Activated CD4-positive, alpha-beta T cell treated with anti-CD3 and anti-CD28 coated beads, Interleukin-10, Interleukin-2, amounts not matched to agents 100 ng/mL and 50 ng/mL, durations not matched to agents 16 hours and 8 hours (primary cell): ENCODE measurements at regions not wholly inside any gene's neighbourhood (a gene's known extent, or its start where the extent isn't known, plus 50 kb on each side); places are given as distances from the start of the nearest gene placed in this dataset.
"Not testable (repeated sequence)": the region's sequence is repeated elsewhere in the genome, so short reads cannot be mapped to it uniquely, and the experiment has no call there.

ENCODE experiments used
- DNase-seq: peaks from one replicate; pipeline ENCODE4 v3.0.0-alpha.2; 2020

- no peak for DNase-seq
Measured at GRCh38 chr2:215861607-215862350, 151.6 kb downstream of the MREG start.

GRCh38 chr2:215856080-215856479, 157.3 kb downstream of the MREG start:
- no peak for DNase-seq

DNA sequence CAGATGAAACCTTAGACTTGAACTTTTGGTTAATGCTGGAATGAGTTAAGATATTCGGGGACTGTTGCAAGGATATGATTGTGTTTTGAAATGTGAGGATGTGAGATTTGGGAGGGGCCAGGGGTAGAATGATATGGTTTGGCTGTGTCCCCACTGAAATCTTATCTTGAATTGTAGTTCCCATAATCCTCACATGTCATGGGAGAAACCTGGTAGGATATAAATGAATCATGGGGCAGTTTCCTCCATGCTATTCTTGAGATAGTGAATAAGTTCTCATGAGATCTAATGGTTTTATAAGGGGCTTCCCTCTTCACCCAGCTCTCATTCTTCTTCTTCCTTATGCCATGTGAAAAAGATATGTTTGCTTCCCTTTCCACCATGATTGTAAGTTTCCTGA, 158.0 kb downstream of the MREG start:
- DNase-seq: not testable (repeated sequence)

- no peak for DNase-seq
Measured at GRCh38 chr2:215854008-215854407, 159.3 kb downstream of the MREG start.

- no peak for DNase-seq
Measured at GRCh38 chr2:215851696-215852095, 161.7 kb downstream of the MREG start.

- no peak for DNase-seq
Measured at GRCh38 chr2:215851082-215851481, 162.3 kb downstream of the MREG start.

DNA sequence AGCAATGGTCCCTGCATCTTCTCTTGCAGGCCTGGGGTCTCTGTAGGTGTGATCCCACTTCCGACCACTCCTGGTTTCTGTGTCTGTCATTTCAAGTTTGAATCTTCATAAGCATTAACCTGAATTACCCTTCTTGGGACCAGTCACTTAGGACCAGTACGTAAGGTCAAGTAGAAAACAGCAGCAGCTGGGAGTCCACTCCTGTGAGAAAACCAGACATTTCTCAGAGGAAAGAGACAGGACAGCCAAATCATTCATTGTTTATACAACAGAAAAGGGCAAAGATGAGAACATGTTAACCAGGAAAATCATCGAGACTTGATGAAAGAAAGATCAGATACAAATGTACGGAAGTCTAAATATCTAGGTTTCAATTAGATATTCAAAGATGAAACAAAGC, 163.0 kb downstream of the MREG start:
- no peak for DNase-seq

- DNase-seq: no peak
Measured at GRCh38 chr2:215849771-215850170, 163.6 kb downstream of the MREG start.

DNA sequence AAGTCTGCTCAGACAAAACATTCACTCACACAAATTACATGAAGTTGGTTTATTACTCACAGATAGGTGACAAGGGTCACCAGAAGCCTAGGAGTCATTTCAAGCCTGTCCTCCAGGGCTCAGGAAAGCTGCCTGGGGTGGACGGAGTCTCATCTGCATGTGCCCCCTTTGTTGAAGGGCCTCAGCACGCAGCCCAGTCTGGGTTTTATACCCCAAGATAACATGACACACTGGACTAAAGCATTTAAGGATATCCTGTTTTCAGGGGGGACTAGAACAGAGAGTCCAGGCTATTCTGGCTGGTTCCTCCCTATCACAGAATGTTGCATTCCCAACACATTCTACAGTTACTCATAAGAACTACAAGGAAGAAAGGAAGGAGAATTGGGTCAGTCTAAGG, 164.7 kb downstream of the MREG start:
- no peak for DNase-seq

DNA sequence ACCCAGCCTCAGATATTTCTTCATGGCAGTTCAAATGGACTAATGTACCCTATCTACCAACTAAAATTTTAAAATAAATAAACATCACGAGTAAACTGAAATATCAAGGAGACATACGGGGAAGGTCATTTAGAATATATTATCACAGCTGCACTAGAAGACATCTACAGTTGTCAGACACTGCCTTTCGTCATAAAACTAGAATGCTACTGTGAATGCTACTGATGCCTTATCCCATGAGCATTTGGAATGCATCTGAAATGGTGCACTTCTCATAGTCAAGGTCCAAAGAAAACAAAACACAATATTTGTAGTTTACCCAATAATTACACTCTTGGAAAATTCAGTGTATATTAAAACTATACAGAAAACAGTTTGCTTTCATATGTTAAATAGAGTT, 165.2 kb downstream of the MREG start:
- no peak for DNase-seq

GRCh38 chr2:215847718-215848117, 165.6 kb downstream of the MREG start:
- DNase-seq: no peak

- no peak for DNase-seq
Measured at GRCh38 chr2:215847056-215847455, 166.3 kb downstream of the MREG start.

DNA sequence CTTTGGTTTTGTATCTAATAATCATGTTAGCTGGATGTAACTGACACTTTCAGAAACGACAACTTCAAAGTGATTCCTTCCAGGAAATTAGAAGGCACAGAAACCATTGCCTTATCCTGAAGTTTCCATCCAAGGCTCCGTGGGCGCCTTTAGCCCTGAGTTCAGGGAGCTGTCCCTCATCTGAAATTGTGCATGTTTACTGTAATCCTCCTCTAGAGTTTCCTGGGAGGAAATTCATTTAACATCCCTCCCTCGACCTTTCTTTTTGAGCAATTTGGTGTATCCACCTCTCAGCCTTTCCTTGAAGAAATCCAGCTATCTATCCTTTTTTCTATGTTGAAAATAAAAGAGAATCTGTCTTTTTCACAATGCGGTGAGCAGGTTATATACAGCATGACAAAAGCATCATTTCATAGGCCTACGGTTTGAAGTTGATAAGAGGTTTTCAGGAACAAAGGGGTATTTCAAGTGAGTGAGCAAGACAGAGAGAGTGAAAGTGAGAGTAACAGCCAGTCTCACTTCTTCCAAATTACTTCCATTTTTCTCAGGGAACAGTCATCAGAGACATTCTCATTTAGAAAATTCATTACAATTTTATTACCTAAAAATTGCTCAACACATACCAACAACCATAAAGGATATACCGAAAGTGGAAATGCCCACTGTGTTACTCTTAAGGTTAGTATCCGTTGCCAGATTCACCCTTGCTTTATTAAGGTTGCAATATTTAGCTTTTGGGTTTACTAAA, 167.3 kb downstream of the MREG start:
- DNase-seq: no peak

GRCh38 chr2:215843579-215843978, 169.8 kb downstream of the MREG start:
- no peak for DNase-seq

- no peak for DNase-seq
Measured at GRCh38 chr2:215841175-215841816, 172.1 kb downstream of the MREG start.

DNA sequence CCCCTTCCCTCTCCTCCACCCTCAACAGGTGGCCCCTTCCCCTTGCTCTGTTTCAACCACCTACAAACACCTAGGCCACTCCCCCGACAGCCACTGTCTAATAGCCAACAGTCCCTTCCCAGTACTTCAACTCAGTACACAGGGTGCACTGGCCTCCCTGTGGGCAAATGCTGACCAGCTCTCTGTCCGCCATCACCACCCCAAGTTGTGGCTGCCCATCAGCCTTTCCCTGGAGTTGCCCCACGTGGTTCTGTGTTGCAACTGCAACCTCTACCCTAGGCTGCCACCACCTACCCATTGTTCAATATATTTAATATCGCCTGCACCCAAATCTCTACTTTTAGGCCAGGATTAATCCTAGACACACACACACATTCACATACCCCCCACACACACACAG, 173.5 kb downstream of the MREG start:
- DNase-seq: no peak

DNA sequence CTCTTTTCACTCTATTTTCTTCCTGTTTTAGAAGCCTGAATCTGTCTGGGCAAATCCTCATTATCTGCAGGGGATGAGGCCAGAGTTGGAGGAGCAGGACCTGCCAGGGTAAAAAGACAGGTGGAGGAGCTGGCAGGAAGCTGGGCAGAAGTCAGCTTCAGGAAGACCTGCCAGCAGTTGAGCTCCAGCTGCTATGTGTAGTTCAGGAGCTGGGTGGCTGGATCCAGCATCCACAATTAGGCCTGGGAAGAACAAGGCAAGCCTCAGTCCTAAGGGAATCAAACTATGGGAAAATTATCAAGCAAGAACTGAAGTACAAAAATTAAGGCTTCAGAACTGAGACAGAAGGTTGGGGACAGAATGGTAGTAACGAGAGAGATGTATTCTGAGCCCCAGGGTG, 174.0 kb downstream of the MREG start:
- no peak for DNase-seq

DNA sequence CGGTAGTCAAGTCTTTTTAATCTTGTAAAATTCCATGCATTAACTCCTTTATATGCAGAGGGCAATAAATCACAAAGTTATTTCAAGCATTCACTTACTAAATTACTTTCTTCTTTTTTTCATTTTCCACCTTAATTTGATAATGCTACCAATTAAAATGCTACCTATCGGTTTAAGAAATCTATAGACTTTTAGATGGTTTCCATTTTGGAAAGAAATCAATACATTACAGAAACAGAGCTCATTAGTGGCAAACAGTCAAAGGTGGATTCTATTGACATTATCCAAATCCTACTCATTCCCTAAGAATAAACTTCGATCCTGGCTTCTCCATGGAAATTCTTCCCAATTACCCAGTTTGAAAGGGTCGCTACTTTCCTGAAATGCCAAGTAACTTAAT, 176.5 kb downstream of the MREG start:
- DNase-seq: no peak

- no peak for DNase-seq
Measured at GRCh38 chr2:215835657-215836056, 177.7 kb downstream of the MREG start.

GRCh38 chr2:215835231-215835630, 178.1 kb downstream of the MREG start:
- no peak for DNase-seq

DNA sequence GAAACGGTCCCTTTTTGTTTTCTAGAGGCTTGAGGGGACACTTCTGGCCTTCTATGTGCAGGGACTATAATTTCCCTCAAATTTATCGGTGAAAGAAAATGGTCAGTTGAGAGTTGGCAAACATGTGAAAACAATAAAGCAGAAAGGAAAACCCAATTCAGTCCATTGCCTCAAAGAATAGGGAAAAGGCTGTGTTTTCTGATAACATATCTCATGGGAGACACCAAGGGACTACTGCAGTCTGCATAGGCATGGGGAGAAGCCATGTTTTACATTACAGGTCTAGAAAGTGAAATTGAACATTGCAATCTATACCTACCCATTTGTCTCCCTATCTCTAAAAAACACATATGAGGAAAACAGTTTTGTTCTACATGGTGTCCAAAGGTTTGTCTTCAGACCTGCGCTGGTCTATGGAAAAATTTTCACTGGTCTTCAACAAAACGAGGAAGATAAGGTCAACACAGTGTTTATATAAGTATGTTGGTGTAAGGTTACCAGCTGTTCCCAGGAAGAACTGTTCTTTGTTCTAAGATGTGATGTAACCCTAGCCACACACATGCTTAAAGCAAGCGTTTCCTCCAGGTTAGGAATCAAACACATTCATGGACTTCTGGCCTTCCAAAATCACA, 179.7 kb downstream of the MREG start:
- DNase-seq: no peak

DNA sequence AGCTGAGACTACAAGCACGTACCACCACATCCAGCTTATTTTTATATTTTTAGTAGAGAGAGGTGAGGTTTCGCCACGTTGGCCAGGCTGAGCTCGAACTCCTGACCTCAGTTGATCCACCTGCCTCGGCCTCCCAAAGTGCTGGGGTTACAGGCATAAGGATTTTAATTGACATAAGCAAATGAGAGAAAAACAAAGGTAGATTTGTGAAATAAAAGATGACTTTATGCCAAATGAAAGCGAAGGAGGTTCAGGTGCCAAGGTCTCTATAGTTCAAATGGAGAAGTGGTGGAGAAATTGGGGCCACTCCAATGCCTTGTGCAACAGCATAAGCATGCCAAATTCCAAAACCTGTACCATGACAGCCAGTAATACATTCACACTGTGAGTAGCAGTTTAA, 180.6 kb downstream of the MREG start:
- no peak for DNase-seq

- peak; percentile 27 for DNase-seq
Measured at GRCh38 chr2:215831296-215831913, 181.9 kb downstream of the MREG start.
